ENCODE measurements at regions not wholly inside any gene's neighbourhood (a gene's known extent, or its start where the extent isn't known, plus 50 kb on each side); places are given as distances from the start of the nearest gene placed in this dataset.

DNA sequence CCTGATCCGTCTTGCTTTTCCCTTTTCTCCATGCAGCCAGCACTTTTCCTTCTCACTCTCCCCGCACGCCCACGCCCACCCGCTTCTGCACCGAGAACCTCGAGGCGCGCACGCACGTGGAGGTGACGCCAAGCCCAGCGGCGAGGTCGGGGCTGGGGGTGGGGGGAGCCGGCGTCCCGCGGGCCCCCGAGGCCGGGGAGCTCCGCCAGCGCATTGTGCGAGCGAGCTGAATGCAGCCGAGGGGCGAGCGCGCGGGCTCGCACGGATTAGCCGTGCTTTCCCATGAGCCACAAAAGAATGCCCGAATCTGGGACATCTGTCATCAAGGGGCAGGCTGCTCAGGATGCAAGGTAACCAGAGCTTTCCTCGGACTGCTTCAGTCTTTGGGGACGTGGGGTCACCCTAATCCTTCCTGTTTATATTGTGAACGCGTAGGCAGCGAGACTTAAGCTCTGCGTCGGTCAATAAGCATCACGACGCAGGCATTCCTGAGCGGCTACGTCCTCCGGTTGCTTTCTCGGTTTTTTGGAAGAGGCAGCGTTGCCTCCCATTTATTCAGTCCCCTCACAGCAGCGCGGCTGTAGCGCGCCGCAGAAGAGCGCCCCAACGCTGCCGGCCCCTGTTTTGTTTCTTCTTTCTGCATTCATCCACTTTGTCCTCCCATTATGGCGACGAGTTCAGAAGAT lies 67.3 kb upstream of the AKT3 start:
- WGBS, 2 experiments (ENCODE audit: extremely low coverage in 1 of 2, insufficient coverage in 1 of 2, insufficient read length in 1 of 2, insufficient replicate concordance in 2 of 2, low coverage in 1 of 2, low lambda C conversion rate in 2 of 2, missing lambda C conversion rate in 1 of 2), result 3% methylated on average over 33 of the region's 58 CpGs; no CpG with 5 or more reads in 1 of the 2 experiments
- Histone ChIP-seq H3K36me3 (ENCODE audit: control insufficient read depth in 2 of 4, insufficient read depth in 4 of 4, low read length in 3 of 4) (no peaks in the 10 kb centered on the region), H2BK120ac (replicated peaks; ENCODE audit: low read depth, low read length) (no peak overlapping the region), H3K27ac (ENCODE audit: low read depth, low read length) (no peak overlapping the region), H4K91ac (replicated peaks; ENCODE audit: insufficient read length, low read length) (peak overlapping the region; percentile 39), H2BK12ac (ENCODE audit: low read depth, low read length) (peak overlapping the region; percentile 99), H2BK5ac (ENCODE audit: low read depth, low read length) (no peak overlapping the region), H3K4me1 (replicated peaks in 1 of 4; ENCODE audit: control insufficient read depth in 3 of 4, insufficient read depth in 4 of 4, low read length in 3 of 4) (peaks cover 3 to 13% (median 8%) of the 10 kb centered on the region in 4 experiments; a peak in 6 of 7 replicates), H3K14ac (ENCODE audit: insufficient read length) (no peak overlapping the region), H4K5ac (ENCODE audit: insufficient read length, low read depth, low read length) (no peak overlapping the region), H3K56ac (replicated peaks; ENCODE audit: insufficient read length, low read depth, low read length) (no peak overlapping the region), H3K9me3 (ENCODE audit: insufficient read depth in 2 of 2, low read depth in 1 of 2, low read length in 1 of 2) (no peaks in the 10 kb centered on the region), H3K4me3 (ENCODE audit: extremely low read depth in 1 of 4, insufficient read depth in 2 of 4, low read depth in 3 of 4, low read length in 4 of 4) (peak overlapping the region; percentile 50 to 61 (median 58)), H3K18ac (ENCODE audit: extremely low read depth, low read length) (peak overlapping the region; percentile 91; the same call in 1 of the 2 replicates), H3K4ac (replicated peaks; ENCODE audit: insufficient read length, low read depth, low read length) (no peak overlapping the region), H2AK5ac (ENCODE audit: low read depth, low read length) (no peak overlapping the region; the same call in 1 of the 2 replicates), H3K4me2 (ENCODE audit: insufficient read depth in 1 of 2, low read depth in 2 of 2, low read length in 2 of 2) (peak overlapping the region; percentile 84 to 93), H3K79me2 (ENCODE audit: control insufficient read depth in 1 of 2, insufficient read depth in 2 of 2, low read length in 2 of 2) (no peaks in the 10 kb centered on the region), H4K8ac (ENCODE audit: extremely low read depth, insufficient read depth, low read length) (peak overlapping the region; percentile 76; the same call in 1 of the 2 replicates), H3K23ac (ENCODE audit: insufficient read length) (no peak overlapping the region), H3K79me1 (ENCODE audit: low read depth, low read length) (no peaks in the 10 kb centered on the region), H3K9ac (replicated peaks in 1 of 4; ENCODE audit: extremely low read depth in 1 of 4, low read depth in 3 of 4, low read length in 3 of 4) (peak overlapping the region in 3 of 4 experiments; percentile 35 to 67 (median 49); a peak in 6 of 7 replicates), H3K27me3 (replicated peaks in 1 of 4; ENCODE audit: control insufficient read depth in 3 of 4, extremely low read depth in 1 of 4, insufficient read depth in 3 of 4, low read length in 3 of 4) (peaks cover 5 to 30% (median 24%) of the 10 kb centered on the region in 4 experiments), H2BK15ac (ENCODE audit: low read length) (no peak overlapping the region), H2AFZ (ENCODE audit: low read length) (peak overlapping the region; percentile 98), H3K23me2 (ENCODE audit: low read depth, low read length) (peaks cover 9% of the 10 kb centered on the region; the same call in 1 of the 2 replicates), H2BK20ac (ENCODE audit: low read length) (peak overlapping the region; percentile 73; the same call in 1 of the 2 replicates), H4K20me1 (replicated peaks in 1 of 2; ENCODE audit: control insufficient read depth in 1 of 2, insufficient read depth in 2 of 2, low read length in 2 of 2) (no peaks in the 10 kb centered on the region)
- DNase-seq (ENCODE audit: low read depth in 1 of 2, low spot score in 2 of 2) (peak; percentile 23 to 74), FAIRE-seq (peak; percentile 7)
- ChIA-PET POLR2A (ENCODE audit: partially characterized antibody) (interaction anchor here (1.1 to 1.8 kb wide), 3 partner anchors 9 to 14 kb away, joined by 3 to 6 read pairs (median 4); no protein-coding TSS in a partner anchor), CTCF (ENCODE audit: partially characterized antibody) (interaction anchor here (1.0 to 1.3 kb wide), 3 partner anchors 12 to 14 kb away, joined by 3 to 6 read pairs (median 5); no protein-coding TSS in a partner anchor)
- TF ChIP-seq RFX5 (IDR thresholded peaks at IDR 0.05; ENCODE audit: borderline replicate concordance, low read depth, low read length) (no peak), NRF1 (IDR thresholded peaks at IDR 0.05; ENCODE audit: low read depth, low read length) (no peak), ASH2L (IDR thresholded peaks at IDR 0.05; ENCODE audit: low read length) (peak; percentile 95), EGR1 (IDR thresholded peaks at IDR 0.05; ENCODE audit: borderline replicate concordance, low read depth, low read length) (0 out of 2 replicates have a peak, but pooled peaks have one; percentile 53), SP4 (IDR thresholded peaks at IDR 0.05; ENCODE audit: low read length) (no peak), TAF1 (IDR thresholded peaks at IDR 0.05; ENCODE audit: low read depth, low read length) (peak; percentile 35; the same call in 1 of the 2 replicates), CBX8 (IDR thresholded peaks at IDR 0.05; ENCODE audit: borderline replicate concordance, low read depth, low read length) (no peak), BRCA1 (IDR thresholded peaks at IDR 0.05; ENCODE audit: low read depth, low read length) (no peak), TBP (IDR thresholded peaks at IDR 0.05; ENCODE audit: low read depth, low read length) (peak; percentile 28; the same call in 1 of the 2 replicates), SP1 (IDR thresholded peaks at IDR 0.05; ENCODE audit: low read depth, low read length) (no peak), SP2 (IDR thresholded peaks at IDR 0.05; ENCODE audit: low read length) (no peak), JUND (IDR thresholded peaks at IDR 0.05; ENCODE audit: low read length) (no peak)
- TF ChIP-seq, protein P1, sequence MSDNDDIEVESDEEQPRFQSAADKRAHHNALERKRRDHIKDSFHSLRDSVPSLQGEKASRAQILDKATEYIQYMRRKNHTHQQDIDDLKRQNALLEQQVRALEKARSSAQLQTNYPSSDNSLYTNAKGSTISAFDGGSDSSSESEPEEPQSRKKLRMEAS (IDR thresholded peaks at IDR 0.05), result peak; percentile 98

All from H1 (cell line).